GM18511 (cell line): ENCODE measurements at regions not wholly inside any gene's neighbourhood (a gene's known extent, or its start where the extent isn't known, plus 50 kb on each side); places are given as distances from the start of the nearest gene placed in this dataset.

Source experiments
- ATAC-seq: cut with Tn5 transposase; IDR thresholded peaks from one replicate; pipeline ENCODE4 v1.9.1; 2021; ENCODE audit warnings: mild to moderate bottlenecking, moderate library complexity; ENCODE audit not compliant: unreplicated experiment

GRCh38 chr4:30281986-30282385 is 438.2 kb upstream of the PCDH7 start:
- no peak for ATAC-seq

- ATAC-seq: no peak
These were observed 436.8 kb upstream of the PCDH7 start for GRCh38 chr4:30283336-30283735.

- no peak for ATAC-seq
These were observed 425.9 kb upstream of the PCDH7 start for GRCh38 chr4:30294295-30294694.

- ATAC-seq: no peak
These were observed 424.5 kb upstream of the PCDH7 start for GRCh38 chr4:30295652-30296051.

DNA sequence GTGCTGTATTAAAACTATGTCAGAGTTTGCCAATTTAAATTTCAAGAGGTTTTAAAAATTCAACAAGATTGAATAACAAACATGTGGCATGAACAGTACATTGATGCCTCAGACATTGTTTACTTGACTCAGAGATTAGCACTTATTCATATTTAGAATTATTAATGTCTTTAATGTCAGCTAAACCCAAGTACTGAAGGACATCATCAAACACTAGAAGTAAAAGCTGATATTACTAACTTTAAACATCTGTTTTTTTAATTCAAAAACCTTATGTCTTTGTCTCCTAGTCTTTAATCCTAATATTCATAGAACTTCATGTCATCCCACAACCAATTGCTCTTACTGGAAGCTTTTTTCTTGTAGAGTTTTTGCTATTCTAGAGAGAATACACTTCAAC is 406.2 kb upstream of the PCDH7 start:
- ATAC-seq: no peak

DNA sequence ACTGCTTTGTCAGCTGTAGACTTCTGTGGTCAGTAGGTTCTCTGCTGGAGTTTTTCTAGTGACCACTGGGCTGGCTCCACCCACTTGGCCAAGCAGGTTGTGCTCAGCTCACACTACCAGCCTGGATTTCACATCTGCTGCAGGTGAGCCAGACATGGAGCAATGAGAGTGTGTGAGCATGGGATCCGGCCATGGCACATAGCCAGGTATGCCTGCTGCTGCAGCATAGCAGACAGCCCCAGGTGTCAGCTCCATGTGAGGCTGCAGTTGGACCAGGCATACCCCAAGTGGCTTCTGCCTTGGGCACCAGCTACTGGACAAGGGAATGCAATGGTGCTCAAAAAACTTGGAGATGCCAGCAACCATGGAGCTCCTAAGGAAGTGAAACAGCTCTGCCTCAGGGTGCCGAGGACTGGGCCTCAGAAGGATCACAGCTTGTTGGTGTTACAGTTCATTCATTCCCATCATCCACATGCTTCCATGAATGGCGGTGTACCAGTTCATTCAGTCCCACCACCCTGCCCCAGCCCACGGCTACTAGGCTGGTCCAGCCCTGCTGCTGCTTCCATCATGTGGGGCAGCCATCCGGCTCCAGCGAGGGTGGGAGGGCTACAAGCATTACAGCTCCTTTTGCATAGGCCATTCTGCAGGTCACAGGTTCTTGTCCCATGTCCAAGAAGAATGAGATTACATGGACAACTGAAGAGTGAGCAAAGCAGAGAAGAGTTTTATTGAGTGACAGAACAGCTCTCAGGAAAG is 389.1 kb upstream of the PCDH7 start:
- ATAC-seq: no peak

DNA sequence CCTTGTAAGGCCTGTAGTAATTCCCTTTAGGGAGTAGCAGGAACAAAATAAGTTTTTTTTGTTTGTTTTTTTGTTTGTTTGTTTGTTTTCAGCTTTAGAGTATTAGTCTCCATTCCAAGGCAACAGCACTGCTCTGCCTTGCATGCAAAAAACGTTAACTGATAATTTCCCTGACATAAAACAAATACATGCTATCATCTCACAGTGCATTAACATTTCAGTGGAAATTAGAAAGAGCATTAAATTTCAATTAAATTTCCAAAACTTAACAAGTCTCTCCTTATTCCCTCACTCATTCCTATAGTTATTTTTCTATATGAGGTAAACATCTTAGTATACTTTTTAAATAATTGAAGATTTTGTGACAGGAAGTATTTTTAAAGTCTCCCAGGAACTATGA is 378.4 kb upstream of the PCDH7 start:
- no peak for ATAC-seq

- ATAC-seq: no peak
These were observed 369.9 kb upstream of the PCDH7 start for GRCh38 chr4:30350288-30350687.

DNA sequence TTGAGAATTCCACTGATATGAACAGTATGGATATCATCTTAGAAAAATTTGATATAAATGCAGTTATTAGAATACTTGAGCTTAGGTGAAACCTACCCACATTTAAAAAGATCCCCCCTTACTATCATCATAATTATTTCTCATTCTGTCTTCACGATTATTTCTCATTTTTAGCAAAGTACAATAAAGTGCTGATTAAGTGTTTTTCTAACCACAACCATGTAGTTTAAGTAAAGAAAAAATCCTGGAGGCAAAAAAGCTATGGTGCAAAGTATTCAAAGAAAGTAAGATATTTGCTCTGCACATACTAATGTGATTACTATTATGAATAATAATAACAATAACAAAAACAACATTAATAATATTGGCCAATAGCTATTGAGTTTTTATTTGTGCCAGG is 365.6 kb upstream of the PCDH7 start:
- ATAC-seq: no peak

DNA sequence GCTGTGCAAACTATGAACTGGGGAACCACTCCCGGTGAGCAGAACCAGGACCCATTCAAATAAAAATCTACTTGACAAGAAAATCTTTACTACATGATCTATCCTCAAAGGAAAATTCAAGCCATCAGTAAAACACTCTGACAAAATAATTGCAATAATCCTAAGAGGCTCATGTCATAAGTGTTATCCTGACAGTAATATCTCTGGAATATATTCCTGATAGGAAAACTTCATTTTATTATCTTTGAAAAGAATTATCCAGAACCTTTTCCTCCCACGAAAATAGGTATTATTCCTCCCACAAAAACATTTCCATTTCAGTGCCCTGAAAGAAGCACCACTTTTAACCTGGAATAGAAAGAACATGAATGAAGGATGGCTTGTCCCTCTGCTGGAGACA is 357.7 kb upstream of the PCDH7 start:
- no peak for ATAC-seq

DNA sequence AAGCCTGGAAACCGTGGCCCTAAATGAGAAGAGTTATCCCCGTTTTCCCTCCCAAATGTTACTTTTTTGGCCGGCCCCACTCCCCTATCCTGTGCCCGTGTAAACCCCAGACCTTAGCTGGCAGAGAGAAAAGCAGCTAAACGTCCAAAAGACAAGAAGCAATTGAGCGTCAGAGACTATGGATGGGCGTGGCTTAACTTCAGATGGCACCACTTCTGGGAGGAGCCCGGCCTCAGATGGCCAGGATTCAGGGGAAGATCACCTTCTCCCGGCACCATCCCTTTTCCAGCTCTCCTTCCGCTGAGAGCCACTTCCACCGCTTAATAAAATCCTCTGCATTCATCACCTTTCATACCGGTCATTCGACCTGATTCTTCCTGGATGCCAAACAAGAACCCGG is 350.1 kb upstream of the PCDH7 start:
- no peak for ATAC-seq

GRCh38 chr4:30380404-30380998 is 339.7 kb upstream of the PCDH7 start:
- ATAC-seq: peak; percentile 89

DNA sequence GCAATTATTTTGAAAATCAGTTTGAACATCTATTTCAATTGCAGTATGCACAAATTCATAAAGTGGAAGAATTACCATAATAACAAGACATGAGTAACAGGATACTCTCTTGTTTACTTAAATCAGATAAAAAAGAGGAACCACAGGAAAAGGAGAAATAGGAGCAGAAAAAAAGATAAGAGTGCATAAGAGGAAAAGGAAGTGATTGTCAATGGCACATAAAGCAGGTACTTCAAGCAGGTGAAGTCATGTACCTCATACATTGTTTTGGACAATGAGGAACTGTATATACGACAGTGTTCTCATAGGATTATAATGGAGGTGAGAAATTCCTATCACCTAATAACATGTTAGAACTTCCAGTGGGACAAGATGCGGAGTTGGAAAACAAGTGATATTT is 334.5 kb upstream of the PCDH7 start:
- ATAC-seq: no peak

DNA sequence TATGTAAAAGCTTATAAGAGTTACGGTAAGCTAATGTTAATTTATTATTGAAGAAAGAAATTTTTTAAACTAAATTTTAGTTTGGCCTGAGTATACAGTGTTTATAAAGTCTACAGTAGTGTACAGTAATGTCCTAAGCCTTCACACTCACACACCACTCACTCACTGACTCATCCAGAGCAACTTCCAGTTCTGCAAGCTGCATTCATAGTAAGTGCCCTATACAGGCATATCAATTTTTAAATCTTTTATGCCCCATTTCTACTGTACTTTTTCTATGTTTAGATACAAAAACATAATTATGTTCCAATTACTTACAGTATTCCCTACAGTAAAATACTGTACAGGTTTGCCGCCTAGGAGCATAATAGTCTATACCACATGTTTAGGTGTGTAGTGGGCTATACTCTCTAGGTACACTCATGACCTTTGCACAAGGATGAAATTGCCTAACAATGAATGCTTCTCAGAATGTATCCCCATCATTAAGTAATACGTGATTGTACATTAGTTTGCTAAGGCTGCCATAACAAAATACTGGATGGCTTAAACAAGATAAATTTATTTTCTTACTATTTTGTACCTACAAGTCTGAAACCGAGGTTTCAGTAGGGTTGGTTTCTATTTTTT is 333.8 kb upstream of the PCDH7 start:
- ATAC-seq: no peak

DNA sequence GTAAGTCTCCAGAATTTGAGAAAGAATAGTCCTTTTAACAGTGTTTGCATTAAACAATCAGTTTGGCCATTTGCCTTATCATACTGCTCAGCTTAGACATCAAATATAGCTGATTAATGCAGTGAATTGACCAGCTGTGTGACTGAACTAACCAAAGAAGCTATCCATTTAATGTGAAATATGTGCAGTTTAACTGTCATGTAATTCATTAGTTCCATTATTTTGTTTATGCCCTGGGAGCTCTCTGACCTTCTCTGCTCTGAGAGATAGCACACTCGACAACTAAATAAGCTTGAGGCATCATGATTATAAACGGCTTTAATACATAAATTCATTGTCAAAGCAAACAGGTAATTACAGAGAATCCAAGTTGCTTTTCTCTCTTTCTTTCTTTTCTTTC is 324.3 kb upstream of the PCDH7 start:
- no peak for ATAC-seq

DNA sequence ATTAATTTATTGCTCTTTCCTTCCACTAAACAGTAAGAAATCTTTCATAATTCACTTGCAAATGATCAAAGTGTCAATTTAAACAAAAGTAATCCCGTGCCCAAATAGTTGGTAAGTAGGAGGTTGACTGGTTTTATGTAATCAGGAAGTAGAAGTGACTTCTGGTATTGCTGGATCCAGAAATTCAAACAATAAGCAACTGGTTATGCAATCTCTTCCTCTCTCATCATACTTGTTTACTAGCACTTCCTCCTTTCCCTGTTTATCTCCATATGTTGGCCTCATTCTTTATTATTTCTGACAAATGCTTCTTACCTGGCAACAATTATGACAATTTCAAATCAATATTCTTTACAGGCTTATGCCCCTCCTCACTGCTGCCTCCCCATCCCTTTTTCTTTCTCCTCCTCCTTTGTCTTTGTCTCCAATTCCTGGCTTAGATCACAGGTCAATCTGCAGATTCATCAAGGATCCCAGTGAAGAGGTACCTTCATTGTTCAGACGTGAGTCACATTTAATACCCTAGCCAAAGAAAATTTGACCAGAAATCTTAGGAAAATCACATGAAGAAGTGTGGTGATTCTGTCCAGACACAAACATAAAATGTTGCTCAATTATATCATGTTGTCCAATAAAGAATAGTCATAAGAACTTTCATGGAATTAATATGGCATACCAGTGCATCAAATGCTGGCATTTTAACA is 323.2 kb upstream of the PCDH7 start:
- ATAC-seq: no peak

DNA sequence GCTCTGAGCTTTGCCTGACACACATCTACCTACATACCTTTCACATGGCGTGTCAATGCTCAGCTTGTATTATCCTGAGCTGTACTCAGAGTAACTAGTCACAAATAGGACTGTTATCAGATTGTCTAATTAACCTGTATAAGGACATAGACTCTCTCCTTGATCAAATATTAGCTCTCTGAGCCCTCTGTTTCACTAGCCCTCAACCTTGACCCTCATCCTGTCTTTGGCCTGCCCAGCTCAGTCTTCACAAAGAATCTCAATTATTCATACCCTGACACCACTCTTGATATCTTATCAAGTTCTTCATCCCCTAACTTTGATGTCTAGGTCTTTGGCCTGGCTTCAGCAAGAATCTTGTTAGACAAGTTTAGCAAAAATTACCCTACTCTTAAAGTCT is 320.7 kb upstream of the PCDH7 start:
- no peak for ATAC-seq

- no peak for ATAC-seq
These were observed 317.9 kb upstream of the PCDH7 start for GRCh38 chr4:30402276-30402675.

DNA sequence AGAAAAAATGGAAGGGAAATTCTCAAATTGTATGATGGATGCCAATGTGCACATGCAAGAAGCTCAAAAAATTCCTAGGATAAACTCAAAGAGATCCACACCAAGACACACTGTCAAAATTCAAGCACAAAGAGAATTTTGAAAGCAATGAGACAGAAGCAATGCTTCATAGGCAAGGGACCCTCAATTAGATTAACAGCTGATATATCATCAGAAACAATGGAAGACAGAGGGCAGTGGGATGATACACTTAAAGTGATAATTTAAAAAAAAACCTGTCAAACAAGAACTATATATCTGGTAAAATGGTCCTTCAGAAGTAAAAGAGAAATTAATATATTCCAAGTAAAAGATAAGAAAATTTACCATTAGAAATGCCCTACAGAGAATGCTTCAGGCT is 306.3 kb upstream of the PCDH7 start:
- no peak for ATAC-seq

DNA sequence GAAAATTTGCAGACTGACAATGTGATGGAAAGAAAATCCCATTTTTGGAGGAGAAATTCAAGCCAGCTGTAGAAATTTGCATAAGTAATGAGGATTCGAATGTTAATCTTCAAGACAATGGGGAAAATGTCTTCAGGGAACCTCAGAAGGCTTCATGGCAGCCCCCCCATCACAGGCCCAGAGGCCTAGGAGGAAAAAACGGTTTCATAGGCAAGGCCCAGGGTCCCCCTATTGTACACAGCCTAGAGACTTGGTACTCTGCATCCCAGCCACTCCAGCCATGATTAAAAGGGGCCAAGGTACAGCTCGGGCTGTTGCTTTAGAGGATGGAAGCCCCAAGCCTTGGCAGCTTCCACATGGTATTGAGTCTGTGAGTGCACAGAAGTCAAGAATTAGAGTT is 303.6 kb upstream of the PCDH7 start:
- no peak for ATAC-seq

DNA sequence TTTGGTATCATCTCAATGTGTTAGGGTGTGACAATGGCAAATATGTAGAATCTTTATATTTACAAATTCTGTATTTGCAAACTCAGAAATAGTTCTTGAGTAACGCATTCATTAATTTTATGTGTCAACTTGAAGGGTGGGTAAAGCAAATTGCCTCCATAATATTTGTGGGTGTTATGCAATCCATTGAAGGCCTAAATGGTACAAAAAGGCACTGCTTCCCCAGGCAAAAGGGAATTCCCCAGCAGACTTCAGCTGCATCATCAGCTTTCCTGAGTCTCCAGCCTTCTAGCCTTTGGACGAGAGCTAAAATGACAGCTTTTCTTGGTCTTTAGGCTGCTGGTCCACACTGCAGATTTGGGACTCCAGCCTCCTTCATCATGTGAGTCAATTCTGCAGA is 292.2 kb upstream of the PCDH7 start:
- no peak for ATAC-seq
